BE2C (cell line): ENCODE measurements at regions not wholly inside any gene's neighbourhood (a gene's known extent, or its start where the extent isn't known, plus 50 kb on each side); places are given as distances from the start of the nearest gene placed in this dataset.

Experiments used
- DNase-seq: peaks from one replicate; pipeline ENCODE4 v3.0.0-alpha.2; 2020
- H3K27me3 ChIP-seq: fragments of 250-450 bp; sonication (Bioruptor Pico); 2 replicates; pipeline ENCODE4 v1.5.1; 2020; ENCODE audit warnings: mild to moderate bottlenecking
- H3K36me3 ChIP-seq: fragments of 250-450 bp; sonication (Bioruptor Pico); 2 replicates; pipeline ENCODE4 v1.5.1; 2020; ENCODE audit warnings: mild to moderate bottlenecking
- H3K4me1 ChIP-seq: fragments of 250-450 bp; sonication (Bioruptor Pico); 2 replicates; pipeline ENCODE4 v1.5.1; 2020
- H3K4me3 ChIP-seq: 2 replicates; pipeline ENCODE4 v1.5.1; 2011; ENCODE audit warnings: low read depth, low read length
- H3K9me3 ChIP-seq: fragments of 250-450 bp; sonication (Bioruptor Pico); 2 replicates; pipeline ENCODE4 v1.5.1; 2020
- CTCF ChIP-seq: IDR thresholded peaks from 2 replicates; pipeline ENCODE4 v1.5.1; 2012; ENCODE audit warnings: mild to moderate bottlenecking, low read depth, low read length

GRCh38 chr12:24436667-24437066 lies 487.2 kb upstream of the SOX5 start:
- DNase-seq, result no peak
- no peaks in the 10 kb centered on the region for H3K4me1 ChIP-seq
- no peak overlapping the region for H3K4me3 ChIP-seq
- no peaks in the 10 kb centered on the region for H3K36me3 ChIP-seq
- H3K27me3 ChIP-seq, result no peaks in the 10 kb centered on the region
- TF ChIP-seq CTCF, result no peak
- no peaks in the 10 kb centered on the region for H3K9me3 ChIP-seq

GRCh38 chr12:24431872-24432271 lies 482.4 kb upstream of the SOX5 start:
- H3K4me3 ChIP-seq, result no peak overlapping the region
- H3K27me3 ChIP-seq, result no peaks in the 10 kb centered on the region
- no peaks in the 10 kb centered on the region for H3K9me3 ChIP-seq
- no peaks in the 10 kb centered on the region for H3K36me3 ChIP-seq
- TF ChIP-seq CTCF, result no peak
- no peaks in the 10 kb centered on the region for H3K4me1 ChIP-seq
- DNase-seq, result no peak

- H3K36me3 ChIP-seq, result no peaks in the 10 kb centered on the region
- no peak for TF ChIP-seq CTCF
- H3K9me3 ChIP-seq, result no peaks in the 10 kb centered on the region
- H3K27me3 ChIP-seq, result no peaks in the 10 kb centered on the region
- DNase-seq, result no peak
- no peaks in the 10 kb centered on the region for H3K4me1 ChIP-seq
- no peak overlapping the region for H3K4me3 ChIP-seq
Measured at GRCh38 chr12:24427776-24428175, 478.3 kb upstream of the SOX5 start.

- no peaks in the 10 kb centered on the region for H3K27me3 ChIP-seq
- no peaks in the 10 kb centered on the region for H3K4me1 ChIP-seq
- no peaks in the 10 kb centered on the region for H3K9me3 ChIP-seq
- H3K36me3 ChIP-seq, result no peaks in the 10 kb centered on the region
- DNase-seq, result no peak
- TF ChIP-seq CTCF, result no peak
- no peak overlapping the region for H3K4me3 ChIP-seq
Measured at GRCh38 chr12:24425601-24425970, 476.1 kb upstream of the SOX5 start.

- no peak for DNase-seq
- Histone ChIP-seq H3K4me1 (no peaks in the 10 kb centered on the region), H3K9me3 (no peaks in the 10 kb centered on the region), H3K36me3 (no peaks in the 10 kb centered on the region), H3K27me3 (no peaks in the 10 kb centered on the region), H3K4me3 (no peak overlapping the region)
- TF ChIP-seq CTCF, result no peak
Measured at GRCh38 chr12:24424889-24425600, 475.6 kb upstream of the SOX5 start.

GRCh38 chr12:24424376-24424775 lies 474.9 kb upstream of the SOX5 start:
- Histone ChIP-seq H3K36me3 (no peaks in the 10 kb centered on the region), H3K4me1 (no peaks in the 10 kb centered on the region), H3K9me3 (no peaks in the 10 kb centered on the region), H3K27me3 (no peaks in the 10 kb centered on the region), H3K4me3 (no peak overlapping the region)
- no peak for DNase-seq
- TF ChIP-seq CTCF, result no peak
